Esophagus muscularis mucosa (tissue), 3 donors: ENCODE measurements at regions not wholly inside any gene's neighbourhood (a gene's known extent, or its start where the extent isn't known, plus 50 kb on each side); places are given as distances from the start of the nearest gene placed in this dataset.
"Not testable (repeated sequence)": the region's sequence is repeated elsewhere in the genome, so short reads cannot be mapped to it uniquely, and the experiment has no call there.

Experiments
- POLR2A ChIP-seq: fragments of 450-650 bp; IDR thresholded peaks from one replicate; pipeline ENCODE4 v1.6.1; 2017; ENCODE audit warnings: antibody characterized with exemption, moderate library complexity, mild to moderate bottlenecking, low read depth
- POLR2AphosphoS5 ChIP-seq, 2 donors: sonication (generic); formaldehyde crosslinking; IDR thresholded peaks; one replicate each; pipeline ENCODE4 v1.6.1; 2017; ENCODE audit warnings: antibody characterized with exemption in 2 of 2
- TF ChIP-seq, protein P1 (sequence below), 3 experiments: fragments of 200-600 bp in 2 of 3; fragments of 450-650 bp in 1 of 3; sonication (generic) in 2 of 3; IDR thresholded peaks; one replicate each; pipeline ENCODE4 v1.5.1; 2017 to 2019; ENCODE audit warnings: antibody characterized with exemption in 3 of 3, mild to moderate bottlenecking in 2 of 3, moderate library complexity in 1 of 3

DNA sequence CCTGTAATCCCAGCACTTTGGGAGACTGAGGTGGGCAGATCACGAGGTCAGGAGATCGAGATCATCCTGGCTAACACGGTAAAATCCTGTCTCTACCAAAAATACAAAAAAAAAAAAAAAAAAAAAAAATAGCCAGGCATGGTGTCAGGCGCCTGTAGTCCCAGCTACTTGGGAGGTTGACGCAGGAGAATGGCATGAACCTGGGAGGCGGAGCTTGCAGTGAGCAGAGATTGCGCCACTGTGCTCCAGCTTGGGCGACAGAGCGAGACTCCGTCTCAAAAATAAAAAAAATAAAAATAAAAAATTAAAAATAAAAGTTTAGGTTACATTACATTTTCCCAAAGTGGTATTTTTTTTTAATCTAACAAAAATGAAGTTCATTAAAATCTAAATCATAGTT, 218.1 kb upstream of the TMEFF2 start:
- TF ChIP-seq, protein P1, sequence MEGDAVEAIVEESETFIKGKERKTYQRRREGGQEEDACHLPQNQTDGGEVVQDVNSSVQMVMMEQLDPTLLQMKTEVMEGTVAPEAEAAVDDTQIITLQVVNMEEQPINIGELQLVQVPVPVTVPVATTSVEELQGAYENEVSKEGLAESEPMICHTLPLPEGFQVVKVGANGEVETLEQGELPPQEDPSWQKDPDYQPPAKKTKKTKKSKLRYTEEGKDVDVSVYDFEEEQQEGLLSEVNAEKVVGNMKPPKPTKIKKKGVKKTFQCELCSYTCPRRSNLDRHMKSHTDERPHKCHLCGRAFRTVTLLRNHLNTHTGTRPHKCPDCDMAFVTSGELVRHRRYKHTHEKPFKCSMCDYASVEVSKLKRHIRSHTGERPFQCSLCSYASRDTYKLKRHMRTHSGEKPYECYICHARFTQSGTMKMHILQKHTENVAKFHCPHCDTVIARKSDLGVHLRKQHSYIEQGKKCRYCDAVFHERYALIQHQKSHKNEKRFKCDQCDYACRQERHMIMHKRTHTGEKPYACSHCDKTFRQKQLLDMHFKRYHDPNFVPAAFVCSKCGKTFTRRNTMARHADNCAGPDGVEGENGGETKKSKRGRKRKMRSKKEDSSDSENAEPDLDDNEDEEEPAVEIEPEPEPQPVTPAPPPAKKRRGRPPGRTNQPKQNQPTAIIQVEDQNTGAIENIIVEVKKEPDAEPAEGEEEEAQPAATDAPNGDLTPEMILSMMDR (IDR thresholded peaks at IDR 0.05) = not testable (repeated sequence)
- TF ChIP-seq POLR2AphosphoS5 (IDR thresholded peaks at IDR 0.05); POLR2A: not testable (repeated sequence)
